Astrocyte of the cerebellum (primary cell): ENCODE measurements at regions not wholly inside any gene's neighbourhood (a gene's known extent, or its start where the extent isn't known, plus 50 kb on each side); places are given as distances from the start of the nearest gene placed in this dataset.

Experiments
- DNase-seq: peaks from one replicate; pipeline ENCODE4 v3.0.0-alpha.2; 2011; ENCODE audit warnings: low read depth
- H3K4me3 ChIP-seq: 2 replicates; pipeline ENCODE4 v1.5.1; 2011; ENCODE audit warnings: mild to moderate bottlenecking, low read depth, low read length, moderate library complexity
- CTCF ChIP-seq: IDR thresholded peaks from 2 replicates; pipeline ENCODE4 v1.5.1; 2012; ENCODE audit warnings: low read length, low read depth, moderate library complexity, mild to moderate bottlenecking; ENCODE audit errors: missing control alignments
- in situ Hi-C: cut with HindIII; loops from 2 replicates; pipeline ENCODE4 v1.10.0; 2017; ENCODE audit warnings: low sequenced_read_pairs

- no peak overlapping the region for H3K4me3 ChIP-seq
- DNase-seq = no peak
- no peak for TF ChIP-seq CTCF
- in situ Hi-C loops = no loop called here
Observed at GRCh38 chr2:8409461-8410260, 272.2 kb upstream of the ID2 start.

- DNase-seq = no peak
- in situ Hi-C loops = no loop called here
- H3K4me3 ChIP-seq = no peak overlapping the region
- TF ChIP-seq CTCF = no peak
Observed at GRCh38 chr2:8412082-8412481, 269.8 kb upstream of the ID2 start.

- no peak overlapping the region for H3K4me3 ChIP-seq
- no peak for DNase-seq
- in situ Hi-C loops = no loop called here
- TF ChIP-seq CTCF = no peak
Observed at GRCh38 chr2:8412586-8412985, 269.3 kb upstream of the ID2 start.

GRCh38 chr2:8413589-8414135 is 268.2 kb upstream of the ID2 start:
- in situ Hi-C loops = no loop called here
- no peak for TF ChIP-seq CTCF
- no peak for DNase-seq
- H3K4me3 ChIP-seq = no peak overlapping the region

- no peak for TF ChIP-seq CTCF
Observed at GRCh38 chr2:8414946-8415879, 266.6 kb upstream of the ID2 start.

GRCh38 chr2:8416001-8416571 is 265.8 kb upstream of the ID2 start:
- no peak overlapping the region for H3K4me3 ChIP-seq
- in situ Hi-C loops = no loop called here
- TF ChIP-seq CTCF = no peak
- DNase-seq = no peak

More at GRCh38 chr2:8414946-8415879, 266.6 kb upstream of the ID2 start:
- in situ Hi-C loops = no loop called here
- no peak for DNase-seq
- no peak overlapping the region for H3K4me3 ChIP-seq
